ENCODE measurements at regions not wholly inside any gene's neighbourhood (a gene's known extent, or its start where the extent isn't known, plus 50 kb on each side); places are given as distances from the start of the nearest gene placed in this dataset.

DNA sequence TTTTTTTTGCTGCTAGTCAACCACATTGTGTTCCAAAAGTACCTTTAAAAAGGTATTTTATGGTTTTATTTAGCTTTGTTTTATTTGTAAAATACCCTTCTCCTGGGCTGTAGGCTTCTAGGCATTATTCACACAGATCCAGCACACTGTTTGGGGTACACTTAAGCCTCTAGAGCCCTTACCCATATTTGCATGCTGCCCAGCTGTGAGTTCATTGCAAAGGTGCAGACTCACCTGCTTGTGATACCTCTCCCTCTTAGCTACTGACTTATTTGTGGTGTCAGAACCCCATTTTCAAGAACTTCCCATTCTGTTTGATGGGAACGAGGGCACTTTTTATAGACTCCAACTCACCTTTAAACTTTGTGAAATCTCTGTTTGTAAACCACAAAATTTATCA lies 69.8 kb downstream of the RIN2 start:
- Histone ChIP-seq H3K79me2 (ENCODE audit: insufficient read depth, low read depth, low read length) (no peaks in the 10 kb centered on the region), H3K36me3 (ENCODE audit: insufficient read depth, low read length) (no peaks in the 10 kb centered on the region), H3K4me3 (ENCODE audit: low read depth, low read length, poor library complexity, severe bottlenecking) (no peak overlapping the region), H4K20me1 (ENCODE audit: insufficient read depth, low read length) (no peaks in the 10 kb centered on the region), H3K4me2 (ENCODE audit: low read length) (peak overlapping the region; percentile 41), H3K4me1 (ENCODE audit: insufficient read depth, low read length, poor library complexity, severe bottlenecking) (peaks cover 7% of the 10 kb centered on the region), H3K9me3 (ENCODE audit: low read length) (no peaks in the 10 kb centered on the region), H3K9me2 (ENCODE audit: insufficient read depth, low read length) (no peaks in the 10 kb centered on the region), H2AFZ (ENCODE audit: low read length) (0 out of 2 replicates have a peak overlapping the region, but pooled peaks have one; percentile 32), H3K27ac (ENCODE audit: low read depth, low read length, poor library complexity, severe bottlenecking) (no peak overlapping the region)
- no TSS peak for BruUV-seq (replicated peaks)
- DNase-seq (ENCODE audit: low spot score), result no peak
- TF ChIP-seq EZH2phosphoT487 (IDR thresholded peaks at IDR 0.05; ENCODE audit: borderline replicate concordance, low read depth, low read length) (no peak), CTCF (conservative IDR thresholded peaks at IDR 0.05; ENCODE audit: low read length) (no peak)
- intact Hi-C loops (cut with micrococcal nuclease; ENCODE audit: unreplicated experiment), result loop anchor here (1.0 to 10.0 kb wide), 2 partner anchors 43 to 753 kb away; no protein-coding TSS in a partner anchor
- POLR2A ChIA-PET, result interaction anchor here (0.6 to 2.4 kb wide), 6 partner anchors 10 to 803 kb away, joined by 3 to 6 read pairs (median 4); no protein-coding TSS in a partner anchor
- CTCF ChIA-PET (ENCODE audit: unreplicated experiment), result interaction anchor here (0.5 to 1.5 kb wide), 2 partner anchors 15 to 32 kb away, joined by 3 to 4 read pairs; no protein-coding TSS in a partner anchor

GRCh38 chr20:19828232-19828631 lies 70.2 kb downstream of the RIN2 start:
- peak overlapping the region; percentile 41 for H3K4me2 ChIP-seq (ENCODE audit: low read length)

More at GRCh38 chr20:19828232-19828631, 70.2 kb downstream of the RIN2 start:
- ChIA-PET POLR2A (interaction anchor here (0.6 to 2.4 kb wide), 7 partner anchors 11 to 1411 kb away, joined by 3 to 6 read pairs (median 4); no protein-coding TSS in a partner anchor), CTCF (ENCODE audit: unreplicated experiment) (interaction anchor here (1.5 kb wide), 1 partner anchor 16 kb away, joined by 4 read pairs; no protein-coding TSS in a partner anchor)
- BruUV-seq (replicated peaks), result no TSS peak
- H3K4me3 ChIP-seq (ENCODE audit: low read depth, low read length, poor library complexity, severe bottlenecking), result no peak overlapping the region
- TF ChIP-seq EZH2phosphoT487 (IDR thresholded peaks at IDR 0.05; ENCODE audit: borderline replicate concordance, low read depth, low read length) (no peak), CTCF (conservative IDR thresholded peaks at IDR 0.05; ENCODE audit: low read length) (peak; percentile 41)
- DNase-seq (ENCODE audit: low spot score), result peak; percentile 23
- H3K36me3 ChIP-seq (ENCODE audit: insufficient read depth, low read length), result no peaks in the 10 kb centered on the region
- no peaks in the 10 kb centered on the region for H4K20me1 ChIP-seq (ENCODE audit: insufficient read depth, low read length)
- no peaks in the 10 kb centered on the region for H3K79me2 ChIP-seq (ENCODE audit: insufficient read depth, low read depth, low read length)
- 0 out of 2 replicates have a peak overlapping the region, but pooled peaks have one; percentile 32 for H2AFZ ChIP-seq (ENCODE audit: low read length)
- intact Hi-C loops (cut with micrococcal nuclease; ENCODE audit: unreplicated experiment), result loop anchor here (1.0 to 10.0 kb wide), 2 partner anchors 43 to 753 kb away; no protein-coding TSS in a partner anchor
- H3K4me1 ChIP-seq (ENCODE audit: insufficient read depth, low read length, poor library complexity, severe bottlenecking), result peaks cover 7% of the 10 kb centered on the region
- H3K9me3 ChIP-seq (ENCODE audit: low read length), result no peaks in the 10 kb centered on the region
- no peak overlapping the region for H3K27ac ChIP-seq (ENCODE audit: low read depth, low read length, poor library complexity, severe bottlenecking)
- H3K9me2 ChIP-seq (ENCODE audit: insufficient read depth, low read length), result no peaks in the 10 kb centered on the region
